ENCODE measurements at regions not wholly inside any gene's neighbourhood (a gene's known extent, or its start where the extent isn't known, plus 50 kb on each side); places are given as distances from the start of the nearest gene placed in this dataset.

GRCh38 chr14:54127526-54127925, 170.9 kb upstream of the BMP4 start:
- TF ChIP-seq ATF3 (IDR thresholded peaks at IDR 0.05; ENCODE audit: insufficient read depth, low read depth, low read length), result no peak
- no peak for TF ChIP-seq CTCF (IDR thresholded peaks at IDR 0.05; ENCODE audit: control extremely low read depth in 1 of 3, insufficient read depth in 1 of 3, low read depth in 1 of 3, low read length in 3 of 3)
- no peak for TF ChIP-seq GTF2F1 (IDR thresholded peaks at IDR 0.05; ENCODE audit: borderline replicate concordance, low read depth, low read length)
